Dermis microvascular lymphatic vessel endothelial cell (primary cell): ENCODE measurements at regions not wholly inside any gene's neighbourhood (a gene's known extent, or its start where the extent isn't known, plus 50 kb on each side); places are given as distances from the start of the nearest gene placed in this dataset.
"Not testable (repeated sequence)": the region's sequence is repeated elsewhere in the genome, so short reads cannot be mapped to it uniquely, and the experiment has no call there.

Experiments
- DNase-seq, 2 donors: peaks; one replicate each; pipeline versions ENCODE4 v3.0.0 to v3.0.0-alpha.2; 2010; ENCODE audit warnings: low read depth in 2 of 2

DNA sequence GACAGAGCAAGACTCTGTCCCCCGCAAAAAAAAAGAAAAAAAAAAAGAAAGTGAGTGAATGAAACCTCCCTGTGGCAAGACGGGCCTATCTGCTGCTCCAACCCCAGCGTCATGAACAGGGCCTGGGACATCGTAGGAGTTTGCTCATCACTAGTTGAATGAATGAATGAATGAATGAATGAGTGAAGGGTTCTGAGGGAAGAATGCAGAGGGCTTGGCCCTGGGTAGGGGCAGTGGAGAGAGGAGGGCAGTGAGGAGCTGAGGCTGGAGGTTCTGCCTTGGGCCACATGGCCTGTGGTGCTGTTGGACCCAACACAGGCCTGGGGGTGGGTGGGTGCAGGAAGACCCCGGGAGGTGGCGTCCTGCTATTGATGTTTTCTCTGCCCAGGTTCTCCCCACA, 125.5 kb upstream of the CIBAR2 start:
- DNase-seq = no peak

DNA sequence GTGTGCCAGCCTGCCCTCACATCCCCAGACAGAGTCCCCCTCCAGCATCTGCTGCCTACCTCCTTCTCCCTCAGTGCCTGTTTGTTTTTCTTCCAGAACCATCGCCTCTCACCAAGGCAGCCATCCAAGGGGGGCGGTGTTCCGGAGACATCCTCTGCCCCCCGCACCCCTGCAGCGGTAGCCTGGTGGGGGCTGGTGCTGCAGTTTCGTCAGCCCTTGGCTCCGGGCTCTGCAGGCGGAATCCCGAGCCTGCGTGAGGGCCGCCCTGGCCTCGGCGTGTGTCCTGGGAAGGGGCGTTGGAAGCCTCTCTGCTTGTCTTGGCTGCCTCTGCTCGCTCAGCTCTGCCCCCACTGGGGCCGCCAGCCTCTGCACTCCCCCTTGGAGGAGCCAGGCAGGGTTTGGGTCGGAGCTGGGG, 126.0 kb upstream of the CIBAR2 start:
- peak in 1 of 2 donors; percentile 54 for DNase-seq

DNA sequence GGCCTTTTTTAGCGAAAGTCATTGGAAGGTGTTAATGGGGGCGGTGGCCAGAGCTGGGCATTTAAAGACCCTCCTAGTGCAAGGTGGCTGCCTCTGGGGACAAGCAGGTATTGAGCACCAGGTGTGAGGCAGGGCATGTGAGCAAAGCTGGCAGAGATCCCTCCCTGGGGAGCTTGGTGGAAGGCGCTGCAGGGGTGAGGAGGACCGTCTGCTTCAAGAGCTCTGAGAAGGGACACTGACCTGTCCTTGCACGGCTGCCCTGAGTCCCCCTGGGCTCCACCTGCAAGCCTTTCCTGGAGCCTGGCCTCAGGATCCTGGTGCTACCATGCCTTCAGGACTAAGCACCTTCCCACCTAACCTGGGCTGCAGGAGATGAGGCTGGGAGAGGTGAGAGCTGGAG, 127.0 kb upstream of the CIBAR2 start:
- DNase-seq = no peak

DNA sequence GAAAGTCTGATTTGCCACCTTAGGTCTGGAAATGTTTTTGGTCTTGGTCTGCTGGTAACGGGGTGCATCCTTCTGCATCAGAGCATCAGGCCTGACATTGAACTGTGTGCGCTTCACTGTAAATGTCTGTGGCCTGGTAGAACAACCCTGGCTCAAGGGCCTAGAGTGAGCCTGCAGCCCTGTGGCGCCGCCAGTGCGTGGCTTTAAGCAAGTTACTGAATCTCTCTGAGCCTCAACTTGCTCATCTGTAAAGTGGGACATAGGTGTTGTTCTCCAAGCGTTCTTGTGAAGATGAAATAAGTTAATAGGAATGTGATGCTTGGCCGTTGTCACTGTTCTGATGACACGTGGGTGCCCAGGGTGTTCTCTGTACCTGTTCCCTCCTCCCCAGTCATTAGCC, 127.6 kb upstream of the CIBAR2 start:
- DNase-seq = no peak

DNA sequence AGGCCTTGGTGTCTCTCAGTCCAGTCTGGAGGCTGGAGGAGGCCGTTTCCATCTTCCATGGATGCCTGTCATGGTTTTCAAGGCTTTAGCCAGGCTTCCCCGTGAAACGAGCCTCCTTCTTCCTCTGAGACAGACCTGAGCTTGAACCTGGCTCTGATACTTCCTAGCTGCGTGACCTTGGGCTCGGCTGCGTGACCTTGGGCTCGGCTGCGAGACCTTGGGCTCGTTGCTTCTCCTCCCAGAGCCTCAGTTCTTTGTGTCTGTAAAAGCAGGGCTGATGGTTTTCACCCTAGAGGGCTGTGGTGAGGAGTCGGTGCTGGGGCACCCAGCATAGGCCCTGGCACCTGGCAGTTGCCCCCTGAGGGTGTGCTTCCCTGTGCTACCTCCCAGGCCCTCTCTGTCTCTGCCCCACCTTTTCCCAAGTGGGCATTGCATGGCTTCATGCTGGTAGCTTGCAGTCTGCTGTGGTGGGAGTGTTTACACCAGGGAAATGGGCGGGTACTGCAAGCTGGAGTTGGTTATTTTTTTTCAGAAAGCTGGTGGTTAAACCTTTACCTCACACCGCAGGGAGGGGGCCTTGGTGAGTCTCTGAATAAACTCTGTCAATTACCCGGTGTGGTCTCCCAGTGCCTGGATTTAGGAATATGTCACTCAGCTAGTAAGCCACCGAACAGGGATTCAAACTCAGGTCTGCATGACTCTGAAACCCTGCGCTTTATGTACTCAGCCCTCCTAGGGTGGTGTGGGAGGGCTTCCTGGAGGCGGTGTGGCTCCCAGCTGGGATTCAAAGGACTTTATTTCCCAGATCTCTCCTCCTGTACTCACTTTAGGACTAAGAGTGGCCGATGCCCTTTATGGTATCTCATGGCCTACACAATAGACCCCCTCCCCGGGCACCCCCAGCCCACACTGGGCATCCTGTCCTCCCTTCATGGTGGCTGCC, 129.0 kb upstream of the CIBAR2 start:
- no peak for DNase-seq

DNA sequence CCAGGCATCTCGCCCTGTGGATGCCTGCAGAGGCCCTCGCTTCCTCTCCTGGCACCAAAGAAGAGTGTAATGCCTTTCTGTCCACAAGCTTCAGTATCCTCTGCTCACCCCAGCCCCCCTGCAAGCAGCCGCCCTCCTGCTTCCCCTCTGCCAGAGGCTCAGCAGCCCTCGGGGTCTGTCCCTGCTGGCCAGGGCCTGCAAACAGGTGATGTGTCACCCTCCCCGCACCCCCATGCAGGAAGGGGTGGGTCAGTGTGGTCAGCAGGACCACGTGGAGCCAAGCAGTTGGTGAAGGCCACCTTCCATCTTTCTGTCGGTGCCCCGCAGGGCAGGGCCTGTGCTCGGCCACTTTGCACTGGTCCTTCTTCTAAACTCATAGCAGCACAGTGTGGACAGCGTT, 129.9 kb upstream of the CIBAR2 start:
- peak in 1 of 2 donors; percentile 18 for DNase-seq

DNA sequence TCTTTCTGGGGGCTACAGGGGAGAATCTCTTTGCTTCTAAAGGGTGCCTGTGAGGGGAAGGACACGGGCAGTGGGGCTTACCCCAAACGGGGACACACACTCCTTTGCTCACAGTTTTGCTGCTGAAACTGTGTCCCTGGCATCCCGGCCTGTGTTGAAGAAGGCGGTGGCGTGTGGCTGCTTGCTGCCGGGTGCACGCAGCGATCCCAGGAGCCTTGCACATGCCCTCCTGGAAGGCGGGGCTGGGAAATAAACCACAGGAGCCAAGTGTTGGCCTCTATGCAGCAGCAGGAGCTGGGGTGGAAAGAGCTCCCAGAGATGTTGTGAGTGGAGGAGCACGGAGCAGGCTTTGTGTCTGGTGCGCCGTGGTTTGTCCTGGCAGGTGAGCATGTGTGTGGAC, 131.0 kb upstream of the CIBAR2 start:
- no peak for DNase-seq

DNA sequence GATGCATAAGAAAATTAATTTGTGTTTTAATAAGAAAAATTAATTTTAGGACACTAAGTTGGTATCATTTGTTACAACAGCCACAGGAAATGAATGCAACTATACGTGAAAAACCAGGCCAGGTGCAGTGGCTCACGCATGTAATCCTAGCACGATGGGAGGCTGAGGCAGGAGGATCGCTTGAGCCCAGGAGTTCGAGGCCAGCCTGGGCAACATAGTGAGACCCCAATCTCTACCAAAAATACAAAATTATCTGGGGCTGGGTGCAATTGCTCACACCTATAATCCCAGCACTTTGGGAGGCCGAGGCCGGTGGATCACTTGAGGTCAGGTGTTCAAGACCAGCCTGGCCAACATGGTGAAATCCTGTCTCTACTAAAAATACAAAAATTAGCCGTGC, 132.2 kb upstream of the CIBAR2 start:
- not testable (repeated sequence) for DNase-seq

DNA sequence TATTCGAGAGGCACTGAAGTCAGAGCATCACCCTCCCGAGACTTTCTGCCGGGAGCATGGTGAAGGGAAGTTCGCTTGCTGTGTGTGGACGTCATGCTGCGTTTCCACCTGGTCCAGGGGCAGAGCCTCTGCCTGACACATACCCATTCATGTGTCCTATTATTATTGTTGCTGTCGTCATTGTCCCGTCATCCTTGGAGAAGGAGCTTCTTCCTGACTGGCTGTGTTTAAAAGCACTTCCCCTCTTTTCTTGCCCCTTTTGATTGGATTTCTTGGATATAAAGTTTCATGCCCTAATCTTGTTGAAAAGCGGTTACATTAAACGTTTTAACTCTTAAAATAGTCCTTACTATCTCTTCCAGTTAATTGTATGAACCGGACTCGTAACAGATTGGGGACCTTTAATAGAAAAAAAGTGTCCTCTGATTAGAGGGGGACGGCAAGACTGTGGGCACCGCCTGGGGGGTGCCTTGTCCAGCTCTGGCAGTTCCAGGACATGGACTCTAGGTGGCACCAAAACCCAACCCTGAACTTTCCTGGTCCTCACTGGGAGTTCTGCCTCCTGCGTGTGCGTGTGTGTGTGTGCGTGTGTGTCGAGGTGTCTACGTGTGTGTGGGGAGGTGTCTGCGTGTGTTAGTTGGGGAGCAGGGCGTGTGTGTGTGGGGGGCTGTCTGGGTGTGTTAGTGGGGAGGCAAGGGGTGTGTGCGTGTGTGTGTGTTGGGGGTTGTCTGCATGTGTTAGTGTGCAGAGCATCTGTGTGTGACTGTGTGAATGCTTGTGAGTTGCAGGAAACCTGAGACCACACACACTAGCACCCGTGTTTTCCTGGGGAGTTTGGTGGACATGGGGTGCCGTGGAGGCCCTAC, 133.3 kb upstream of the CIBAR2 start:
- DNase-seq = peak; percentile 50 to 68

DNA sequence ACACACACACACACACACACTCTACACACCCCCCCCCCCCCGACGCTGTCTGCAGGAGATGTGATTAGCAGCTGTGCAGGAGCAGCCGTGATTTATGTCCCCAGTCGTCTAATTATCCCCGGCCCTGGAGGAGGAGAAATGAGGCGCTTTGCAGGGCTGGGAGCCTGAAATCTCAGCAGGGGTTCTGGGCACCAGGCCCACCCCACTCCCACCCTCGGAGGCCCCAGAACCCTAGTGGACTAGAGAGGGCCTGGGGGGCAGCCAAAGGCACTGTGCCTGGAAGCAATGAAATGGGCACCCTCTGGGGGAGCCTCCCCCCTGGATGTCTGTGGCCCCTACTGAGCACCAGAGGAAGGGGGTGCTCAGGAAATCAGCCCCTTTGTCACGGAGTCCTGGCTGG, 134.2 kb upstream of the CIBAR2 start:
- no peak for DNase-seq

DNA sequence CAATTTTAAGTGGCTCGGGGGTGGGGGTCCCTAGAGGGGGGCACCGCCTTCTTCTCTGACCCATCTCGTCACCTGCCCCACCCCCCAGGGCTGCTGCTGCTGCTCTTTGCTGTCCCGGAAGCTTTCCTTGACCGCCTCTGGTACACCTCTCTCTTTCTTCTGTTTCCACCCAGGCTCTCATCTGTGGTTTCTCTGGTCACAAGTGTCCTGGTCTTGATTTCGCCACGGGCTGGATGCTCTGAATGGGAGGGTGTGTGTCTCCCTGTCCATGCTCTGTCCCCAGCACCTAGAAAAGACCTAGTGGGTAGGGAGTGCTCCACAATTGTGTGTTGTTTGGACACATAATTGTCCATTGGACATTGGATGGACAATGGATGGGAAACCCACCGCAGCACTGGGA, 134.7 kb upstream of the CIBAR2 start:
- no peak for DNase-seq

DNA sequence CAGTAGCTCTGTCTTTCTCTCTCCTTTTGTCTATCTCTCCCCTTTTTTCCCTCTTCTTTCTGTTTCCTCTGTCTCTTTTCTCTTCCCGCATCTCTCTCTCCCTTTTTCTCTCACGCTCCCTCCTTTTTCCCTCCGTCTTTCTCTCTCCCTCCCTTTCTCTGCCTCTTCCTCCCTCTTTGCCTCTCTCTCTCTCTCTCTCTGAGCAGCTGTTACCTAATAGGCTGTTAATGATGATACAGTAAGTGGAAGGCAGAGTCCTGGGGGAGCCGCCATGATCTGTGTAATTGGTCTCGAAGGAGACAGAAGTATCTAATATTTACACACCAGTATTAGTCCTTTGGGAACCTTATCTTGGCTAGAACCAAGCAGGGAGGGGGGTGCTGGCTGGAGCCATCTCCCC, 136.1 kb upstream of the CIBAR2 start:
- no peak for DNase-seq

DNA sequence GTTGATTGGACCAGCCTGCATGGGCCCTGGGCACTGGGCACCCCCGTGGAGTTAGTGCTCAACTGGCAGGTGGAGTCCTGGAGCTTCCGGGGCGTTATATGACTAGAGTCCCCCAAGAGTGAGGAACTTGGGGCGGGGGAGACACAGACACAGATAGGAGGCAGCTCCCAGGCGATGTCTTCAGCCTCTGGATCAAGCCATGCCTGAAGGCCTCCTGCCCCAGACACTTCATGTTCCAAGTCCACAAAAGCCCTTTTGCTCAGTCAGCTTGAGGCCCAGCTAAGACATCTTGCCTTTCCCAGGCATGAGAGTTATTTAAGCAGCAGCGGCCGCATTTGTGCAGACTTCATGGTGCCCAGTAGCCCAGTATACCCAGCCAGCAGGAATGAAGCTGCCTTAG, 136.6 kb upstream of the CIBAR2 start:
- DNase-seq = no peak

DNA sequence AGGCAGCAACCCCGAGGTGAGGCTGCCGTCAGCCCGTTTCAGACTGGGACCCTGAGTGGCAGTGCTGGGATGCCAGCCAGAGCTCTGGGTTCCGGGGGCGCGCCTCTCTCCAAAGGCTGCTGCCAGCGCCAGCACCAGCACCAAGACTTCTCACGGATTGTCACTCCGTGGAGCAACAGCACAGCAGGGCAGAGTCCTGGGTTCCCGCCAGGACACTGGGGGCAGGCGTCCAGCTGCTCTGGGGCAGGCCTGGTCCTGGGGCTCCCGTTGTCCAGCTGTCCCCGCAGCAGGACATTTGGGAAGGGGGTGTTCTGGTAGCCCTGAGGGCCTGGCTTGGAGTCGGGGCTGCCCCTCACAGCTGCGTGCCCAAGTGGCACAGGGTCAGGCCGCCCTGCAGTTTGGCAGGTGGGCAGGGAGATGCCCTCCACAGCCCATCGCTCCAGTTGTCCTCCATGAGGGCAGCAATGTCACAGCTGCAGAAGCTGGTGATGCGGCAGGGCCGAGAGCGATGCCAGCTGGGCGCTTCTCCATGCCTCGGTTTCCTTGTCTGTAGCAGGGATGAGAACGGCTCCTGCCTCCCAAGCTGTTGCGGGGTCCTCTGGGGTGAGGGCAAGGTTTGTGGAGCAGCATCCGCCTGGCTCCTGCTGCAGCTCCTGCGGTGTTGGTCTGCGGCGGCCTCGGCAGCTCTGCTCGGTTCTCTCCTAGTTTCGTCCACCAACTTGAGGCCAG, 137.3 kb upstream of the CIBAR2 start:
- DNase-seq = no peak

DNA sequence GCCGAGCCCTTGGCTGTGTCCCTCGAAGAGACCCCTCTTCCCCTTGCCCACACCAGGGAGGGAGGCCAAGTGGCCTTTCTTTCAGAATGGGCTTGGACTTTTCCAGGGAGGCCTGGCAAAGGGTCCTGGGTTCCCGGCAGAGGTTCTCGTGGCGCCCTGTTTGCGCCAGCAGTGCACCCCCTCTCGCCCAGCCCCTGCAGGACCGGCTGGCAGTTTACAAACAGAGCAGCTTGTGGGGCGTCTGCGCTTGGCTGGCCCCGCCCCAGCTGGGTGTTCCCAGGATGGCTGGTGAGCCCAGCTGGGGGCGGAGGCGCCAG, 137.8 kb upstream of the CIBAR2 start:
- no peak for DNase-seq

DNA sequence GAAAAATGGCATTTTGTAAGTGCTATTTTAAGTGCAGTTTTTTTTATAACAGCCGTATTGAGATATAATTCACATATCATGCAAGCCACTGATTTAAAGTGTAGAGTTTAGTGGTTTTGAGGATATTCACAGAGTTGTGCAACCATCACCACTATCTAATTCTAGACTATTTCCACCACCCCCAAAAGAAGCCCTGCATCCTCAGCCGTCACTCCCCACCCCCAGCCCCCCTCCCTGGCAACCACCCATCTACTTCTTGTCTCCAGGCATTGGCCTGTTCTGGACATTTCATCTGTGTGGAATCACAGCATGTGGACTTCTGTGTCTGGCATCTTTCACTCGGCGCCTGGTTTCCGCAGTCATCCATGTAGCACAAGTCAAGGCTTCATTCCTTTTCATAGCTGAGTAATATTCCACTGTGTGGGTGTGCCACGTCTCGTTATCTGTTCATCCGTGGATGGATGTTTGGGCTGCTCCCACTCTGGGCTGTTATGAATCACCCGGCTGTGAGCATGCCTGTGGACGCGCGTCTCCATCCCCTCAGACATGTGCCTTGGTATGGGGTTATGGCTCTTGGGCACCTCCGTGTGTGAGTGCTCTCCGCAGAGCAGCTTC, 138.4 kb upstream of the CIBAR2 start:
- DNase-seq = no peak

DNA sequence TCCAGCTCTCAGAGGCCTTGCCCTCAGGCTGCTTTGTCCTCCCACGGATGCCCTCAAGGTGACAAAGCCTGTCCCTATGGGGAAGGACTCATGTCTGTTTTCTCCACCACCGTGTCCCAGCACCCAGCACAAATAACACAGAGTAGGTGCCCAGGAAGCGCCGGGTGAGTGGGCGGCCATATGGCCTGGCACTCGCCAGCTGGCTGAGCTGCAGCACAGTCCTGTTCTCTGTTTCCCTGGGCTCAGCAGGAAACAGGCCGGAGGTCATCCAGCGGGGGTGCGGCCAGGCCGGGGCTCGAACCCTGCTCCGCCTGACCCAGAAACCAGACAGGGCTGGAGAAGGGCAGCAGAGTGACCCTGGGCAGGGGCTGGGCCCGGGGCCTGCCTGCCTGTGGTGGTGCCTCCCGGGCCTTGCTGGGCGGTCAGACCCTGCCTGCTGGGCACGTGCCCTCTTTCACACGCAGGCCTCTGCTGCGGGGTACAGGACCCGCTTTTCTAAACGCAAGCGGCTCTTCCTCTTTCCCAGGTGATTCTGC, 139.0 kb upstream of the CIBAR2 start:
- no peak for DNase-seq

DNA sequence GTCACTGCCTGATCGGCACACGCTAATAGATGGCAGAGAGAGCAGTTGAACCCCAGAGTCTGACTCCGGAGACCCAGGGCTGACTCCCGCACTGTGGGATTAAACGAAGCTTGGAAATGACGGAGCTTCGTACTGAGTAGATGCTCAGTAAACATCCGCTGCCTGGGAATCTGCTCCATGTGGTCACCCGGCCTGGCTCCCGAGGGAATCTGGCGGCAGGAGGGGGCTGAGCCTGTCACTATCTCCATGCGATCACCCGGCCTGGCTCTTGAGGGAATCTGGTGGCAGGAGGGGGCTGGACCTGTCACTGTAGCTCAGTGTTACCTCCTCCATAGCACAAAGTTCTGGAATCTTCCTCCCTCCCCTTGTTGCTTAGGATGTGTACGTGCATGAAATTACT, 139.7 kb upstream of the CIBAR2 start:
- DNase-seq = no peak

DNA sequence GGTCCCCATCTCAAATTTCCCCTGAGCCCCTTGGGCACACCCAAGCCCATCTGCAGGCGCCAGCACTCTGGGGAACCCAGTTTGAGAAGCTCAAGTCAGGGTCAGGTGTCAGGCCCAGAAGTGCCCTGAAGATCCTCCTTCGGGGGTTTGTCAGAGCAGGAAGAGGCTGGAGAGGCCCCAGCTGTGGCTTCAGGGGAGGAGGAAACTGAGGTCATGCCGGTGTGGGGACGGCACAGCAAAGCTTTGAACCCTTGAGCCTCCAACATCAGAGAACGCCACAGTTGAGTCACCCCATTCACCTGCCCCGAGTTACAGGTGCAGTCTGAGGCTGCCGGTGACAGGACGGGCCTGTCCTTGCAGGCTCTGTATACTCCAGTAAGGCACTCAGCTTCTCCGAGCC, 140.2 kb upstream of the CIBAR2 start:
- no peak for DNase-seq

DNA sequence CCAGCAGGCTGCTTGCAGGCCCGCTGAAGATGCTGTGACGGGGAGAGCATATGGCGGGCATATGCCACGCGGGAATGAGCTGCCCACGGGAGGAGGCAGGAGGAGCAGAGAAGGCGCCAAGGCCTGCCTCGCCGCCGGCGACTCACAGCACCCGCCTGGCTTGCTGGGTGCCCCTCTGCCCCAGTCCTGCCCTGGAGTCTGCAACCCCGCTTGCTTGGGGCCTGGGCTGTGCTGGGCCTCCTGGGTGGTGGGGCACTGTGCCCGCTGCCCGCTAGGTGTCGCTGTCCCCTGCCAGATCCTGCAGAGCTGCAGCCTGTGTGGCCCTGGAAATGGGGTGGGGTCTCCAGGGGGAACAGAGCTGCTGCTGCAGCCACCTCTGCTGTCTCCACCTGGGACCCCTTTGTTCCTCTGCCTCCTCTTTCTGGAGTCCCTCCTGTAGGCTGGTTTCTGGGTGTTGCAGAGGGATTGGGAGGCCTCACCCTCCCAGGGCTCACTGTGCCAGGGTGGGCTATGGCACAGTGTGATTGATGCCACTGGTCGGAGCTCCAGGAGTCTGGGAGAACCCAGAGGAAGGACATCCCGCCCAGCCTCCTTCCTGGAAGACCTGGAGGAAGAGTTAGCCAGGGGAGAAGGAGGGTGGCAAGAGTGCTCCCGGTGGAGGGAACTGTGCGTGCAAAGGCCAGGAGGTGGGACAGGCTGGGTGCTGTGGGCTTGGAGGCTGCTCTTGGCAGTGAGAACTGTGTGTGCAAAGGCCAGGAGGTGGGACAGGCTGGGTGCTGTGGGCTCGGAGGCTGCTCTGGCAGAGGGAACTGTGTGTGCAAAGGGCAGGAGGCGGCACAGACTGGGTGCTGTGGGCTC, 141.0 kb upstream of the CIBAR2 start:
- DNase-seq = peak in 1 of 2 donors; percentile 38
